Suprapubic skin (tissue), 4 donors: ENCODE measurements at regions not wholly inside any gene's neighbourhood (a gene's known extent, or its start where the extent isn't known, plus 50 kb on each side); places are given as distances from the start of the nearest gene placed in this dataset.
"Not testable (repeated sequence)": the region's sequence is repeated elsewhere in the genome, so short reads cannot be mapped to it uniquely, and the experiment has no call there.

ENCODE experiments used
- DNase-seq, 2 donors: peaks; one replicate each; pipeline ENCODE4 v3.0.0-alpha.2; 2019; ENCODE audit warnings: low spot score in 2 of 2
- H3K27ac ChIP-seq: fragments of 200-600 bp; sonication (generic); one replicate; pipeline ENCODE4 v1.5.1; 2019
- H3K27me3 ChIP-seq: fragments of 200-600 bp; sonication (generic); one replicate; pipeline ENCODE4 v1.5.1; 2019
- H3K36me3 ChIP-seq: fragments of 200-600 bp; sonication (generic); one replicate; pipeline ENCODE4 v1.5.1; 2019
- H3K4me1 ChIP-seq: fragments of 200-600 bp; sonication (generic); one replicate; pipeline ENCODE4 v1.5.1; 2019
- H3K4me3 ChIP-seq: fragments of 200-600 bp; sonication (generic); one replicate; pipeline ENCODE4 v1.5.1; 2019; ENCODE audit warnings: mild to moderate bottlenecking
- H3K9me3 ChIP-seq: fragments of 200-600 bp; sonication (generic); one replicate; pipeline ENCODE4 v1.5.1; 2019
- WGBS: methylation state at CpG from one replicate; pipeline ENCODE4 v1.1.5; 2018; 5-methylcytosine and 5-hydroxymethylcytosine counted together

- H3K4me1 ChIP-seq, H3K9me3 ChIP-seq, DNase-seq, H3K27ac ChIP-seq, H3K27me3 ChIP-seq, H3K36me3 ChIP-seq, H3K4me3 ChIP-seq: not testable (repeated sequence)
- 65% methylated on average over 16 of the region's 16 CpGs for WGBS
Measured at GRCh38 chr1:146771409-146771808, 166.7 kb upstream of the NBPF12 start.

GRCh38 chr1:146770998-146771397 lies 167.1 kb upstream of the NBPF12 start:
- not testable (repeated sequence) for H3K4me1 ChIP-seq, H3K27ac ChIP-seq, H3K9me3 ChIP-seq, H3K27me3 ChIP-seq, H3K4me3 ChIP-seq, H3K36me3 ChIP-seq, DNase-seq
- WGBS = no CpG with 5 or more reads among the region's 3 CpGs

DNA sequence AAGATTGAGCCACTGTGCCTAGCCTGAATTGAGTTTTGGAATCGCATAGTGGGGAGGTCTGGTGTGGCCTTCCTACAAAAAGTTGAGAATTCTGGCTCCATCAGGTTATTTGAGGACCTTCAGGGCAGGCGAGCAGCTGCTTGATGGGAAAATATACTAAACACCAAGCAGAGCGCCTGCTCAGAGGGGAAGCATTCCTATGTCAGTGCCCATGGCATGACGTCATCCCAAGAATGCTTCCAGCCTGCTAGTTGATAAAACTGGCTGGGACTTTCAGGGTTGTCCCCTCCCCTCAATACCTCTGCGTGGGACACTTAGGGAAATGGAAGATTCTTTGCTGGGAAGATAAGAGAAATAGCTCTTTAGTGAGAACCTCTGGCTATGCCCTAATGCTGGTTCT lies 174.9 kb upstream of the NBPF12 start:
- not testable (repeated sequence) for H3K27me3 ChIP-seq, H3K4me1 ChIP-seq
- WGBS = no CpG with 5 or more reads among the region's 5 CpGs

GRCh38 chr1:146756858-146757257 lies 181.3 kb upstream of the NBPF12 start:
- H3K4me1 ChIP-seq, DNase-seq: not testable (repeated sequence)
- WGBS = 67% methylated on average over 3 of the region's 4 CpGs

More for the DNA sequence above, 174.9 kb upstream of the NBPF12 start:
- DNase-seq, H3K27ac ChIP-seq, H3K36me3 ChIP-seq, H3K4me3 ChIP-seq, H3K9me3 ChIP-seq: not testable (repeated sequence)

GRCh38 chr1:146748686-146749085 lies 189.4 kb upstream of the NBPF12 start:
- H3K4me1 ChIP-seq, H3K36me3 ChIP-seq, H3K4me3 ChIP-seq, H3K9me3 ChIP-seq, H3K27ac ChIP-seq, H3K27me3 ChIP-seq, DNase-seq: not testable (repeated sequence)
- WGBS = no CpG with 5 or more reads among the region's 3 CpGs

More at GRCh38 chr1:146756858-146757257, 181.3 kb upstream of the NBPF12 start:
- H3K36me3 ChIP-seq, H3K27ac ChIP-seq, H3K27me3 ChIP-seq, H3K4me3 ChIP-seq, H3K9me3 ChIP-seq: not testable (repeated sequence)

DNA sequence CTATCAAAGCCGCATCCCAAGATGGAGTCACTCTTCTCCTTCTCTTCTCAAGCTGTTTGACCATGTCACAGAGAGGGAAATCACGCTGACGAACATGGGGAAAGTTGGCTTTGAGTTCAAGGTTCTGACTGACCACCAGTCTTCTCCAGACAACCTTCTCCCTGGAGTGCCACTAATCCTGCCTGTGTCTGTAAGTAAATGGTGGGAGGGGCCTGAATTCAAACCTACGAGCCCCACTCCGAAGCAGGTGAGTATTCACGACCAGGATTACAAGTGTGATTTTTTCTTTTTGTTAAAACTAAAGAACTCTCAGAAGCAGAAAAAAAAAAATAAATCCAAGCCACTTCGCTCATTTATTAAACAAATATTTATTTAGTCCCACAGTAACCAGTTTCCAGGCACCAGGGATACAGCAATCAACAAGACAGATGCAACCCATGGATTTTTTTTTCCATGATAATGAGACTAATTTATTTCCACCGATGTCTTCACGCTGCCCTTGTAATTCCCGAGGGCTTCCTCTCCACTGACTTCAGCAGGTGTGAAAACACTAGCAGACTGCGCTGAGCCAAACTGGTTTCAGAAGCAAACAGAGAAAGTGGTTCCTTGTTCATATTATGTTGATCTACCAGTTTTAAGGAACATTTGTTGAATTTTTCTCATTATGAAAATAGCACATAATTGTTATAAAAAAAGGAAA lies 206.0 kb upstream of the NBPF12 start:
- H3K27me3 ChIP-seq, H3K36me3 ChIP-seq, H3K4me3 ChIP-seq, H3K4me1 ChIP-seq, H3K27ac ChIP-seq, H3K9me3 ChIP-seq, DNase-seq: not testable (repeated sequence)
- 65% methylated on average over 8 of the region's 11 CpGs for WGBS

GRCh38 chr1:146729642-146730344 lies 208.3 kb upstream of the NBPF12 start:
- not testable (repeated sequence) for H3K9me3 ChIP-seq, DNase-seq, H3K4me3 ChIP-seq, H3K36me3 ChIP-seq, H3K27me3 ChIP-seq, H3K4me1 ChIP-seq, H3K27ac ChIP-seq
- 80% methylated on average over 2 of the region's 9 CpGs for WGBS

DNA sequence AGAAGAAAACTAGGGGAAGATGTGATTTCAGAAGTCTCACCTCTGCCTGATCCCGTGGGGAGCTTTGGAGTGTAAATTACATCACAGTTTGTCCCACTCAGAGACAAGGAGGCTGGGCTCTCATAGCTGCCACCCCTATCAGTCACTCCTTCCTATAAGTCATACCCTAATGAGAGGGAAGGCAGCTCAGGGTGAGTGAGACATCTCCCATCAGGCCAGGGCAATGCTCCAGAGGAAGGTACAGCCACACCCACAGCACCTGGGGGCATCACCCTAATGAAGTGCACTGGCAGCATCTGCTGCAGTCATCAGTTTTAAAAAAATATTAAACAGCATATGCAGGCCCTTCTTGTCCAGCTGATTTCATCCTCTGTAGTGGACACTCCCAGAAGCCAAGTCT lies 223.1 kb upstream of the NBPF12 start:
- H3K27me3 ChIP-seq, H3K4me3 ChIP-seq, H3K4me1 ChIP-seq, H3K27ac ChIP-seq, H3K9me3 ChIP-seq, H3K36me3 ChIP-seq, DNase-seq: not testable (repeated sequence)
- WGBS = no CpG with 5 or more reads among the region's 1 CpG

DNA sequence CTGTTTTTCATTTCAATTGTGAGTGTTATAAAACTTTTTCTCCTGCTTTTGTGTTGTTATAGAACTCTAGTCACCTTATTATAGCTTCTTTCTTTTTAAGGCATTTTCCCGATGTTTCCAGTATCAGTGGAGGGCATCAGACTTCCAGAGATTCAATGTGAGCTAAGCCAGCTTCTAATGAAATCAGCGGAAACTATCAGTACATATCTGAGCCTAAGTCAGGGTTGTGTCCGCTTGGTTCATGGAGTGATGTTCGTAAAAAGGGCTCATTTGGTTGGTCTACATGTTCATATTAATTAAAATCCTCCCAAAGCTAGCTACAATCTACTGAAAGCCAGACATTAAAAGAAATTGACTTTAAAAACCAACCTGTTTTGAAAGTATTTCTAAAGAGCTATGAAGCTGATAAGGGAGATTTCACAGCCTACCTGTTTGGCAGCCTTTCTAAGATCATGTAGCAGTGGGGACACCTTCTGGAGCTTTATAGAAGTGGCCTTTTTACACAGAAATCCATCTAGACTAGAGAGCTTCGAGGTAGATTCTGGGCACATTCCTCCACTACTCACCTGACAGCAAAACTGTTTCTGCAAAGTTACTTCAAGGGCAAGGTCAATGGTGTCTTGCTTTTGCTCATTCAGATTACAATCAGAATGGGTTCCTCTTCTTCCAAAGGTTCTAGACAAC lies 227.1 kb upstream of the NBPF12 start:
- 80% methylated on average over 4 of the region's 5 CpGs for WGBS
- H3K4me3 ChIP-seq, H3K27me3 ChIP-seq, H3K27ac ChIP-seq, H3K36me3 ChIP-seq, H3K9me3 ChIP-seq, DNase-seq, H3K4me1 ChIP-seq: not testable (repeated sequence)

- H3K36me3 ChIP-seq, H3K27ac ChIP-seq, H3K27me3 ChIP-seq, H3K9me3 ChIP-seq, H3K4me1 ChIP-seq, DNase-seq, H3K4me3 ChIP-seq: not testable (repeated sequence)
- 83% methylated on average over 1 of the region's 1 CpG for WGBS
Measured at GRCh38 chr1:146709302-146709701, 228.8 kb upstream of the NBPF12 start.

GRCh38 chr1:146704162-146704724 lies 233.9 kb upstream of the NBPF12 start:
- not testable (repeated sequence) for H3K36me3 ChIP-seq, H3K27ac ChIP-seq, H3K27me3 ChIP-seq, H3K4me3 ChIP-seq, DNase-seq, H3K9me3 ChIP-seq, H3K4me1 ChIP-seq
- 92% methylated on average over 1 of the region's 2 CpGs for WGBS

DNA sequence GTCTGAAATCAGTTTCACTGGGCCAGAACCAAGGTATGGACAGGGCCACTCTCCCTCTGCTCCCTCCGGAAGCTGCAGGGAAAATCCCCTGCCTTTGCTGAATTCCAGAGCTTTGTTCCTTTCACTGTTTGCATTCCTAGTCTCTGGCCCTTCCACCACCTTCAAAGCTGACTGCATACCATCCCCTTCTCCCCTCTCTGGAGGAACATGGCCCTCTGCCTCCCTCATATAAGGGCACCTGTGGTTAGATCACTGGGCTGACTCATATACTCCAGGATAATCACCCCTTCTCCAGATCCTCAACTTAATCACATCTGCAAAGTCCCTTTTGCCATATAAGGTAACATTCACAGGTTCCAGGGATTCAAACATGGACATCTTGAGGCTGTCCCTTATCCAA lies 236.8 kb upstream of the NBPF12 start:
- not testable (repeated sequence) for H3K27me3 ChIP-seq, H3K36me3 ChIP-seq, H3K27ac ChIP-seq, H3K9me3 ChIP-seq, H3K4me1 ChIP-seq, DNase-seq, H3K4me3 ChIP-seq
- WGBS = no CpG with 5 or more reads among the region's 1 CpG

- H3K27me3 ChIP-seq, H3K27ac ChIP-seq, H3K36me3 ChIP-seq, DNase-seq, H3K4me3 ChIP-seq, H3K9me3 ChIP-seq, H3K4me1 ChIP-seq: not testable (repeated sequence)
- WGBS = 85% methylated on average over 3 of the region's 10 CpGs
Measured at GRCh38 chr1:146695388-146695787, 242.7 kb upstream of the NBPF12 start.

DNA sequence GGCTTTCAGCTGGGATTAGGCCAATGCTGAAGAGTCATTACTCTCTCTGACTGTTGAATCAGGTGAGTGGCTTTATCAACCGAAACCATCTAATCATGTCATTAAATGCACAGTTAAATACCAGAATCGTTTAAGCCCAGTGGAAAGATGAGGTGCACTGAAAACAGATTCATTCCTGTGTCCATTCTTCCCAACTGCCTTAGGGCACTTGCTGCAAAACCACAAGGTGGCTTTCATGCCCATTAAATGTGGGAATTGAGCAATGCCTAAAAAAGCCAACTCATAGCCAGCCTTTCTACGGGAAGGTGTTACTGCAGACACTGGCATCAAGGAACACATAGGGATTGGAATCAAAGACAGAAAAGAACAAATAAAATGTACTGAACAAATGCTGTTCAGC lies 246.3 kb upstream of the NBPF12 start:
- H3K27me3 ChIP-seq, H3K36me3 ChIP-seq, H3K4me3 ChIP-seq, DNase-seq, H3K27ac ChIP-seq, H3K9me3 ChIP-seq, H3K4me1 ChIP-seq: not testable (repeated sequence)
- WGBS = no CpG with 5 or more reads among the region's 3 CpGs
